Liver (tissue), 8 donors: ENCODE measurements at regions not wholly inside any gene's neighbourhood (a gene's known extent, or its start where the extent isn't known, plus 50 kb on each side); places are given as distances from the start of the nearest gene placed in this dataset.

Source experiments
- DNase-seq: peaks from one replicate; pipeline ENCODE4 v3.0.0-alpha.2; 2017; ENCODE audit warnings: low spot score
- H3K27ac ChIP-seq, 2 donors: one replicate each; pipeline ENCODE4 v1.7.0; 2013; ENCODE audit warnings: inconsistent platforms in 2 of 2, low read length in 2 of 2, control low read depth in 1 of 2, low read depth in 1 of 2, mild to moderate bottlenecking in 1 of 2
- H3K27me3 ChIP-seq, 4 donors: one replicate each; pipeline versions ENCODE4 v1.6.1 to v1.7.0; 2013; ENCODE audit warnings: low read length in 3 of 4, inconsistent platforms in 1 of 4, mild to moderate bottlenecking in 1 of 4, moderate library complexity in 1 of 4; ENCODE audit not compliant: control insufficient read depth in 4 of 4, insufficient read depth in 4 of 4
- H3K36me3 ChIP-seq, 4 donors: one replicate each; pipeline versions ENCODE4 v1.6.1 to v1.7.0; 2013; ENCODE audit warnings: low read length in 3 of 4, mild to moderate bottlenecking in 3 of 4, low read depth in 1 of 4, moderate library complexity in 1 of 4; ENCODE audit not compliant: control insufficient read depth in 4 of 4, insufficient read depth in 3 of 4
- H3K4me1 ChIP-seq, 4 donors: one replicate each; pipeline versions ENCODE4 v1.6.1 to v1.7.0; 2013; ENCODE audit warnings: low read length in 3 of 4, mild to moderate bottlenecking in 3 of 4, moderate library complexity in 1 of 4; ENCODE audit not compliant: control insufficient read depth in 4 of 4, insufficient read depth in 4 of 4
- H3K4me3 ChIP-seq, 3 donors: one replicate each; pipeline versions ENCODE4 v1.6.1 to v1.7.0; 2013; ENCODE audit warnings: low read length in 3 of 3, control low read depth in 1 of 3, low read depth in 1 of 3, mild to moderate bottlenecking in 1 of 3
- H3K9ac ChIP-seq, 2 donors: one replicate each; pipeline ENCODE4 v1.7.0; 2013; ENCODE audit warnings: low read length in 2 of 2, mild to moderate bottlenecking in 2 of 2, moderate library complexity in 2 of 2, control low read depth in 1 of 2, low read depth in 1 of 2
- H3K9me3 ChIP-seq, 4 donors: one replicate each; pipeline versions ENCODE4 v1.6.1 to v1.7.0; 2013; ENCODE audit warnings: low read length in 3 of 4; ENCODE audit not compliant: control insufficient read depth in 4 of 4
- ATF3 ChIP-seq: IDR thresholded peaks from 2 replicates; pipeline ENCODE4 v1.6.1; 2016; ENCODE audit warnings: antibody characterized with exemption
- CTCF ChIP-seq: fragments of 150-350 bp; IDR thresholded peaks from 2 replicates; pipeline ENCODE4 v1.5.1; 2017; ENCODE audit warnings: improper control_type of control experiment, low read depth, low read length; ENCODE audit not compliant: missing input control
- EGR1 ChIP-seq, 2 donors: IDR thresholded peaks; 2 replicates each; pipeline ENCODE4 v1.6.1; 2016 to 2018; ENCODE audit warnings: antibody characterized with exemption in 2 of 2, low read depth in 2 of 2
- FOXA1 ChIP-seq: IDR thresholded peaks from 2 replicates; pipeline ENCODE4 v1.6.1; 2016; ENCODE audit warnings: antibody characterized with exemption
- FOXA2 ChIP-seq: IDR thresholded peaks from 2 replicates; pipeline ENCODE4 v1.6.1; 2016; ENCODE audit warnings: antibody characterized with exemption
- HNF4A ChIP-seq, 2 donors: conservative IDR thresholded peaks; 2 replicates each; pipeline ENCODE4 v1.6.1; 2016; ENCODE audit warnings: antibody characterized with exemption in 2 of 2, mild to moderate bottlenecking in 2 of 2
- HNF4G ChIP-seq: IDR thresholded peaks from 2 replicates; pipeline ENCODE4 v1.6.1; 2016; ENCODE audit warnings: antibody characterized with exemption
- MAX ChIP-seq: IDR thresholded peaks from 2 replicates; pipeline ENCODE4 v1.6.1; 2016; ENCODE audit warnings: antibody characterized with exemption
- NR2F2 ChIP-seq: IDR thresholded peaks from 2 replicates; pipeline ENCODE4 v1.6.1; 2016; ENCODE audit warnings: antibody characterized with exemption
- RAD21 ChIP-seq, 2 donors: IDR thresholded peaks; 2 replicates each; pipeline ENCODE4 v1.6.1; 2016; ENCODE audit warnings: antibody characterized with exemption in 2 of 2, mild to moderate bottlenecking in 2 of 2
- SP1 ChIP-seq: IDR thresholded peaks from 2 replicates; pipeline ENCODE4 v1.6.1; 2018; ENCODE audit warnings: antibody characterized with exemption, mild to moderate bottlenecking
- TAF1 ChIP-seq: conservative IDR thresholded peaks from 2 replicates; pipeline ENCODE4 v1.6.1; 2016; ENCODE audit warnings: antibody characterized with exemption, mild to moderate bottlenecking
- YY1 ChIP-seq: IDR thresholded peaks from 2 replicates; pipeline ENCODE4 v1.6.1; 2016; ENCODE audit warnings: antibody characterized with exemption, mild to moderate bottlenecking
- WGBS: extraction: QIAGEN DNeasy Blood & Tissue Kit; methylation state at CpG from one replicate; pipeline ENCODE4 v1.1.7; 2013; 5-methylcytosine and 5-hydroxymethylcytosine counted together
- TF ChIP-seq, protein P1 (sequence below): IDR thresholded peaks from 2 replicates; pipeline ENCODE4 v1.6.1; 2016; ENCODE audit warnings: antibody characterized with exemption
- TF ChIP-seq, protein P2 (sequence below): IDR thresholded peaks from 2 replicates; pipeline ENCODE4 v1.6.1; 2016; ENCODE audit warnings: antibody characterized with exemption, mild to moderate bottlenecking
- donor health status: healthy.
- donor health status: healthy.
- donor health status: healthy.
- donor health status: healthy.
- donor health status: healthy.

GRCh38 chr20:16978497-16978896, 230.3 kb downstream of the OTOR start:
- Histone ChIP-seq H3K4me1 (no peaks in the 10 kb centered on the region), H3K27me3 (peaks cover 0 to 5% (median 0%) of the 10 kb centered on the region in 4 donors), H3K36me3 (no peaks in the 10 kb centered on the region), H3K27ac (no peak overlapping the region), H3K9ac (no peak overlapping the region), H3K9me3 (peaks cover 0 to 6% (median under 1%) of the 10 kb centered on the region in 4 donors), H3K4me3 (no peak overlapping the region)
- no peak for DNase-seq
- TF ChIP-seq NR2F2: no peak
- TF ChIP-seq HNF4A (conservative IDR thresholded peaks at IDR 0.05): no peak
- TF ChIP-seq RAD21 (IDR thresholded peaks at IDR 0.05): no peak
- TF ChIP-seq HNF4G: no peak
- TF ChIP-seq EGR1 (IDR thresholded peaks at IDR 0.05; ENCODE audit: low read depth in 2 of 2): no peak
- TF ChIP-seq YY1: no peak
- TF ChIP-seq, protein P1, sequence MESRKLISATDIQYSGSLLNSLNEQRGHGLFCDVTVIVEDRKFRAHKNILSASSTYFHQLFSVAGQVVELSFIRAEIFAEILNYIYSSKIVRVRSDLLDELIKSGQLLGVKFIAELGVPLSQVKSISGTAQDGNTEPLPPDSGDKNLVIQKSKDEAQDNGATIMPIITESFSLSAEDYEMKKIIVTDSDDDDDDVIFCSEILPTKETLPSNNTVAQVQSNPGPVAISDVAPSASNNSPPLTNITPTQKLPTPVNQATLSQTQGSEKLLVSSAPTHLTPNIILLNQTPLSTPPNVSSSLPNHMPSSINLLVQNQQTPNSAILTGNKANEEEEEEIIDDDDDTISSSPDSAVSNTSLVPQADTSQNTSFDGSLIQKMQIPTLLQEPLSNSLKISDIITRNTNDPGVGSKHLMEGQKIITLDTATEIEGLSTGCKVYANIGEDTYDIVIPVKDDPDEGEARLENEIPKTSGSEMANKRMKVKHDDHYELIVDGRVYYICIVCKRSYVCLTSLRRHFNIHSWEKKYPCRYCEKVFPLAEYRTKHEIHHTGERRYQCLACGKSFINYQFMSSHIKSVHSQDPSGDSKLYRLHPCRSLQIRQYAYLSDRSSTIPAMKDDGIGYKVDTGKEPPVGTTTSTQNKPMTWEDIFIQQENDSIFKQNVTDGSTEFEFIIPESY: no peak
- TF ChIP-seq, protein P2, sequence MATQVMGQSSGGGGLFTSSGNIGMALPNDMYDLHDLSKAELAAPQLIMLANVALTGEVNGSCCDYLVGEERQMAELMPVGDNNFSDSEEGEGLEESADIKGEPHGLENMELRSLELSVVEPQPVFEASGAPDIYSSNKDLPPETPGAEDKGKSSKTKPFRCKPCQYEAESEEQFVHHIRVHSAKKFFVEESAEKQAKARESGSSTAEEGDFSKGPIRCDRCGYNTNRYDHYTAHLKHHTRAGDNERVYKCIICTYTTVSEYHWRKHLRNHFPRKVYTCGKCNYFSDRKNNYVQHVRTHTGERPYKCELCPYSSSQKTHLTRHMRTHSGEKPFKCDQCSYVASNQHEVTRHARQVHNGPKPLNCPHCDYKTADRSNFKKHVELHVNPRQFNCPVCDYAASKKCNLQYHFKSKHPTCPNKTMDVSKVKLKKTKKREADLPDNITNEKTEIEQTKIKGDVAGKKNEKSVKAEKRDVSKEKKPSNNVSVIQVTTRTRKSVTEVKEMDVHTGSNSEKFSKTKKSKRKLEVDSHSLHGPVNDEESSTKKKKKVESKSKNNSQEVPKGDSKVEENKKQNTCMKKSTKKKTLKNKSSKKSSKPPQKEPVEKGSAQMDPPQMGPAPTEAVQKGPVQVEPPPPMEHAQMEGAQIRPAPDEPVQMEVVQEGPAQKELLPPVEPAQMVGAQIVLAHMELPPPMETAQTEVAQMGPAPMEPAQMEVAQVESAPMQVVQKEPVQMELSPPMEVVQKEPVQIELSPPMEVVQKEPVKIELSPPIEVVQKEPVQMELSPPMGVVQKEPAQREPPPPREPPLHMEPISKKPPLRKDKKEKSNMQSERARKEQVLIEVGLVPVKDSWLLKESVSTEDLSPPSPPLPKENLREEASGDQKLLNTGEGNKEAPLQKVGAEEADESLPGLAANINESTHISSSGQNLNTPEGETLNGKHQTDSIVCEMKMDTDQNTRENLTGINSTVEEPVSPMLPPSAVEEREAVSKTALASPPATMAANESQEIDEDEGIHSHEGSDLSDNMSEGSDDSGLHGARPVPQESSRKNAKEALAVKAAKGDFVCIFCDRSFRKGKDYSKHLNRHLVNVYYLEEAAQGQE: no peak
- WGBS: 60% methylated on average over 1 of the region's 1 CpG

- H3K9me3 ChIP-seq: peaks cover 0 to 6% (median under 1%) of the 10 kb centered on the region in 4 donors
- H3K27ac ChIP-seq: no peak overlapping the region
- no peak for DNase-seq
- no peaks in the 10 kb centered on the region for H3K36me3 ChIP-seq
- H3K4me3 ChIP-seq: no peak overlapping the region
- 58% methylated on average over 4 of the region's 4 CpGs for WGBS
- H3K27me3 ChIP-seq: peaks cover 0 to 4% (median 2%) of the 10 kb centered on the region in 4 donors
- no peak for TF ChIP-seq FOXA1
- no peak for TF ChIP-seq RAD21 (IDR thresholded peaks at IDR 0.05)
- TF ChIP-seq TAF1: no peak
- TF ChIP-seq FOXA2: no peak
- TF ChIP-seq YY1: no peak
- no peak for TF ChIP-seq CTCF
- no peak for TF ChIP-seq ATF3
- TF ChIP-seq EGR1 (IDR thresholded peaks at IDR 0.05; ENCODE audit: low read depth in 2 of 2): no peak
- TF ChIP-seq, protein P2: no peak
- no peak for TF ChIP-seq SP1
- TF ChIP-seq HNF4G: no peak
- no peak for TF ChIP-seq MAX
- no peaks in the 10 kb centered on the region for H3K4me1 ChIP-seq
- H3K9ac ChIP-seq: no peak overlapping the region
These were observed 234.1 kb downstream of the OTOR start for GRCh38 chr20:16982091-16982726.
